ENCODE measurements at regions not wholly inside any gene's neighbourhood (a gene's known extent, or its start where the extent isn't known, plus 50 kb on each side); places are given as distances from the start of the nearest gene placed in this dataset.

DNA sequence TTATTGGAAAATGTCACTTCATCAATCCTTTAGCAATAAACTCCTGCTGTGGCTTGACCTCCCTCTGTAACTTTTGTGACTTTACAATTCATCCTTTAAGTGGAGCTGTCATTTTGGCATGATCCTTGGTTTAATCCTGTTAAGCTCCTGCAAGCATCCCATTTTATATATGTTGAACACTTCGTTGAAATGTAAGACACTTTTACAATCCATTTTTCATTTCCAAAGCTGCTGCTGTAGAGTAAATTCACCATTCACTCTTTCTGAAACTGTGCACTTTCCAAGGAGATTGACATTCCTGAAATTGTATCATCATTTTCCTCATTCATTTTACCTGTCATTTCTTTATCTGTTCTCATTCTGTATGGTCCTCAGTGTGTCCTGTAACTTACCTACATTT, 1003.2 kb upstream of the GOT2 start:
- no peak overlapping the region for H3K4me3 ChIP-seq (ENCODE audit: low read depth, low read length)
- no peak for DNase-seq
- TF ChIP-seq, protein P1, sequence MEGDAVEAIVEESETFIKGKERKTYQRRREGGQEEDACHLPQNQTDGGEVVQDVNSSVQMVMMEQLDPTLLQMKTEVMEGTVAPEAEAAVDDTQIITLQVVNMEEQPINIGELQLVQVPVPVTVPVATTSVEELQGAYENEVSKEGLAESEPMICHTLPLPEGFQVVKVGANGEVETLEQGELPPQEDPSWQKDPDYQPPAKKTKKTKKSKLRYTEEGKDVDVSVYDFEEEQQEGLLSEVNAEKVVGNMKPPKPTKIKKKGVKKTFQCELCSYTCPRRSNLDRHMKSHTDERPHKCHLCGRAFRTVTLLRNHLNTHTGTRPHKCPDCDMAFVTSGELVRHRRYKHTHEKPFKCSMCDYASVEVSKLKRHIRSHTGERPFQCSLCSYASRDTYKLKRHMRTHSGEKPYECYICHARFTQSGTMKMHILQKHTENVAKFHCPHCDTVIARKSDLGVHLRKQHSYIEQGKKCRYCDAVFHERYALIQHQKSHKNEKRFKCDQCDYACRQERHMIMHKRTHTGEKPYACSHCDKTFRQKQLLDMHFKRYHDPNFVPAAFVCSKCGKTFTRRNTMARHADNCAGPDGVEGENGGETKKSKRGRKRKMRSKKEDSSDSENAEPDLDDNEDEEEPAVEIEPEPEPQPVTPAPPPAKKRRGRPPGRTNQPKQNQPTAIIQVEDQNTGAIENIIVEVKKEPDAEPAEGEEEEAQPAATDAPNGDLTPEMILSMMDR (IDR thresholded peaks at IDR 0.05; ENCODE audit: low read depth, low read length, missing control alignments): no peak
- in situ Hi-C loops (cut with HindIII; ENCODE audit: low pct_ligation_motif_present, low sequenced_read_pairs): no loop called here
- H3K27ac ChIP-seq: no peak overlapping the region
- no peaks in the 10 kb centered on the region for H3K36me3 ChIP-seq (replicated peaks)
- no peaks in the 10 kb centered on the region for H3K27me3 ChIP-seq (replicated peaks)

DNA sequence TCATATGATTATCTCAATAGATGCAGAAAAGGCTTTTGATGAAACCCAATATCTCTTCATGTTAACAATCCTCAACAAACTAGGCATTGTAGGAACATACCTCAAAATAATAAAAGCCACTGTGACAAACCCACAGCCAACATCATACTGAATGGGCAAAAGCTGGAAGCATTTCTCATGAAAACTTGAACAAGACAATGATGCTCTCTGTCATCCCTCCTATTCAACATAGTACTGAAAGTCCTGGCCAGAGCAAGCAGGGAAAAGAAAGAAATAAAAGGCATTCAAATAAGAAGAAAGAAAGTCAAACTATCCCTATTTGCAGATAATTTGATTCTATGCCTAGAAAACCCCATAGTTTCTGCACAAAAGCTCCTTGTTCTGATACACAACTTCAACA, 999.2 kb upstream of the GOT2 start:
- Histone ChIP-seq H3K36me3 (replicated peaks) (no peaks in the 10 kb centered on the region), H3K4me3 (ENCODE audit: low read depth, low read length) (no peak overlapping the region), H3K27ac (no peak overlapping the region), H3K27me3 (replicated peaks) (no peaks in the 10 kb centered on the region)
- no peak for DNase-seq
- in situ Hi-C loops (cut with HindIII; ENCODE audit: low pct_ligation_motif_present, low sequenced_read_pairs): no loop called here
- TF ChIP-seq, protein P1 (IDR thresholded peaks at IDR 0.05; ENCODE audit: low read depth, low read length, missing control alignments): no peak

DNA sequence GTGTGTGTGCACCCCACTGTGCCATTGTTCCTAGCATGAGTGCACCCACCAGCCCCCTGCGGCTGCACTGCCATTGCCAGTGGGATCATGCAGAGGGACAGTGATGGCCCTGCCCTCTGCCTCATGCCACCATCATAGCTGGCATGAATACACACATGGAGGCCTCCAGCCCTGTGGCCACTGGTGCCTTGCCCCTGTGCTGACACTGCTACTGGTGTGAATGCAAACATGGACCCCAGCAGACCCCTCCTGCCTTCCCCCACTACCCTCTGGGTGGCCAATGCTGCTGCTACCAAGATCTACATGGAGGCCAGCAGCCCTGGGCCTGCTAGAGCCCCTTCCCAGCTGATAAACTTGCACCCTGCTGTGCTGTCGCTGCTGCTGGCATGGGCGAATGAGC, 995.5 kb upstream of the GOT2 start:
- DNase-seq: no peak
- H3K4me3 ChIP-seq (ENCODE audit: low read depth, low read length): no peak overlapping the region
- H3K36me3 ChIP-seq (replicated peaks): no peaks in the 10 kb centered on the region
- TF ChIP-seq, protein P1 (IDR thresholded peaks at IDR 0.05; ENCODE audit: low read depth, low read length, missing control alignments): no peak
- H3K27me3 ChIP-seq (replicated peaks): no peaks in the 10 kb centered on the region
- no peak overlapping the region for H3K27ac ChIP-seq
- in situ Hi-C loops (cut with HindIII; ENCODE audit: low pct_ligation_motif_present, low sequenced_read_pairs): no loop called here

DNA sequence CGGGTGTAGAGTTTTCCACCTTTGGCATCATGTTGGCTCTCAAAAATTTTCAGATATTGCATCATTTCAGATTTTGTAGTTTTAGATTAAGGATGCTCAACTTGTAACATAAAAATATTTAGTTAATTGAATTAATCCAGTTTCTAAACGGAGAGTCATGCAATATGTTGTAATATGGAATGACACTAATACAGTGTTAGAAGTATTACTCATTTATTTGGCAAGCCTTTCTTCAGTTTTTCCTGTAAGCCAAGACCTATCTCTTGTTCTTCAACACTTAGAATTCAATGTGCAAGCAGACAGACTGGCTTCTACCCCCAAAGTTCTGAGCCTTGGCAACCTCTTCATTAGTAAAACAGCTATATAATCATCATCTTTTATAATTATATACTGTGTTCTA, 985.0 kb upstream of the GOT2 start:
- no peak for DNase-seq
- no peaks in the 10 kb centered on the region for H3K36me3 ChIP-seq (replicated peaks)
- H3K27ac ChIP-seq: no peak overlapping the region
- TF ChIP-seq, protein P1 (IDR thresholded peaks at IDR 0.05; ENCODE audit: low read depth, low read length, missing control alignments): no peak
- H3K27me3 ChIP-seq (replicated peaks): no peaks in the 10 kb centered on the region
- in situ Hi-C loops (cut with HindIII; ENCODE audit: low pct_ligation_motif_present, low sequenced_read_pairs): no loop called here
- no peak overlapping the region for H3K4me3 ChIP-seq (ENCODE audit: low read depth, low read length)

DNA sequence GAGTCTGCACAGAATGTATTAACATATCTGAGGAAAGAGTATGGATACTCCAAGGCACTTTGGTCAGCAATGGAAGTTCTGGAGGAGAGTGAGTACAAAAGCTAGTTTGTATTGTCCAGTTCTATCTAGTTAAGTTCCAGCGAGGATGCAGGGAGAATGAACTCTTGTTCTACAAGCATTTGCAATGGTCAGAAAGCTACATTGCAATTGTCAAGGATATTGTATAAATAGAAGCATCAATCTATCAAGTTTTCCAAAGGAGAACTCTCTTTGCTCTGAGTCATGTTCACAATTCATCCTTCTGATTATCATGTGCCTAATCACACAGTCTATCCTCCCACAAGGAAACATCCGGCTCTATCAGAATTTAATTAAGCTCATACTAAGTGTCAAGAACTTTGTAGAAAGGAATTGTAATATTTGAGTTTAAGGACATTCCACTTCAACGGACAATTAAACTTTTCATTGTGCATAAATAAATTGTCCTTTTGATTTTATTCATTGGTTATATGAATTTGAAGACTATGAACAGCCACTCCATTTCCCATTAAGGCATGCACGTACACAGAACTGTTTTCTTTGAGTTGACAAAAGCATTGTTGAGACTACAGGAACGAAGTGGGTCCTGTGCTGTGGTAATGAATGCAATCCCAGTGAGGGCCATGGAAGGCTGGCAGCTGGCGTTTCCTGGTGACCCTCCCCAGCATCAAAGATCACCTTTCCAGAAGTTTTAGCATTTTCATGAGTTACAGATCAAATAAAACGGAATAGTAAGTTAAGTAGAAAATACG, 973.5 kb upstream of the GOT2 start:
- H3K27me3 ChIP-seq (replicated peaks): no peaks in the 10 kb centered on the region
- no peak for DNase-seq
- no peaks in the 10 kb centered on the region for H3K36me3 ChIP-seq (replicated peaks)
- in situ Hi-C loops (cut with HindIII; ENCODE audit: low pct_ligation_motif_present, low sequenced_read_pairs): no loop called here
- H3K4me3 ChIP-seq (ENCODE audit: low read depth, low read length): no peak overlapping the region
- TF ChIP-seq, protein P1 (IDR thresholded peaks at IDR 0.05; ENCODE audit: low read depth, low read length, missing control alignments): no peak
- H3K27ac ChIP-seq: no peak overlapping the region
